ENCODE measurements at regions not wholly inside any gene's neighbourhood (a gene's known extent, or its start where the extent isn't known, plus 50 kb on each side); places are given as distances from the start of the nearest gene placed in this dataset.

GRCh38 chr16:5336941-5337340 lies 239.3 kb upstream of the EEF2KMT start:
- no peaks in the 10 kb centered on the region for H3K36me3 Mint-ChIP-seq (ENCODE audit: low read depth)
- H3K4me1 Mint-ChIP-seq = no peaks in the 10 kb centered on the region

GRCh38 chr16:5333991-5334390 lies 236.4 kb upstream of the EEF2KMT start:
- TF ChIP-seq CTCF (IDR thresholded peaks at IDR 0.05; ENCODE audit: unreplicated experiment in 3 of 3) = no peak
- Mint-ChIP-seq H3K27ac (no peak overlapping the region), H3K36me3 (ENCODE audit: low read depth) (no peaks in the 10 kb centered on the region), H3K4me3 (no peak overlapping the region), H3K27me3 (ENCODE audit: low read depth) (peaks cover 12% of the 10 kb centered on the region), H3K4me1 (no peaks in the 10 kb centered on the region), H3K9me3 (peaks cover 10% of the 10 kb centered on the region)

More at GRCh38 chr16:5336941-5337340, 239.3 kb upstream of the EEF2KMT start:
- peaks cover 15% of the 10 kb centered on the region for H3K27me3 Mint-ChIP-seq (ENCODE audit: low read depth)
- H3K9me3 Mint-ChIP-seq = peaks cover 2% of the 10 kb centered on the region
- TF ChIP-seq CTCF (IDR thresholded peaks at IDR 0.05; ENCODE audit: unreplicated experiment in 3 of 3) = no peak
- H3K4me3 Mint-ChIP-seq = no peak overlapping the region
- H3K27ac Mint-ChIP-seq = no peak overlapping the region

GRCh38 chr16:5333126-5333525 lies 235.5 kb upstream of the EEF2KMT start:
- Mint-ChIP-seq H3K9me3 (peaks cover 10% of the 10 kb centered on the region), H3K36me3 (ENCODE audit: low read depth) (no peaks in the 10 kb centered on the region), H3K4me1 (no peaks in the 10 kb centered on the region), H3K4me3 (no peak overlapping the region), H3K27ac (no peak overlapping the region), H3K27me3 (ENCODE audit: low read depth) (peaks cover 12% of the 10 kb centered on the region)
- TF ChIP-seq CTCF (IDR thresholded peaks at IDR 0.05; ENCODE audit: unreplicated experiment in 3 of 3) = no peak

- Mint-ChIP-seq H3K27me3 (ENCODE audit: low read depth) (peaks cover 10% of the 10 kb centered on the region), H3K4me3 (no peak overlapping the region), H3K36me3 (ENCODE audit: low read depth) (no peaks in the 10 kb centered on the region), H3K27ac (no peak overlapping the region), H3K4me1 (no peaks in the 10 kb centered on the region), H3K9me3 (peaks cover 12% of the 10 kb centered on the region)
- no peak for TF ChIP-seq CTCF (IDR thresholded peaks at IDR 0.05; ENCODE audit: unreplicated experiment in 3 of 3)
Measured at GRCh38 chr16:5330058-5330457, 232.5 kb upstream of the EEF2KMT start.

- H3K36me3 Mint-ChIP-seq (ENCODE audit: low read depth) = no peaks in the 10 kb centered on the region
- TF ChIP-seq CTCF (IDR thresholded peaks at IDR 0.05; ENCODE audit: unreplicated experiment in 3 of 3) = no peak
- H3K27me3 Mint-ChIP-seq (ENCODE audit: low read depth) = peaks cover 7% of the 10 kb centered on the region
- H3K4me3 Mint-ChIP-seq = no peak overlapping the region
- no peaks in the 10 kb centered on the region for H3K4me1 Mint-ChIP-seq
- H3K27ac Mint-ChIP-seq = no peak overlapping the region
- peaks cover 10% of the 10 kb centered on the region for H3K9me3 Mint-ChIP-seq
Measured at GRCh38 chr16:5328546-5328945, 231.0 kb upstream of the EEF2KMT start.

GRCh38 chr16:5326395-5326794 lies 228.8 kb upstream of the EEF2KMT start:
- H3K27ac Mint-ChIP-seq = no peak overlapping the region
- H3K36me3 Mint-ChIP-seq (ENCODE audit: low read depth) = no peaks in the 10 kb centered on the region
- peaks cover 9% of the 10 kb centered on the region for H3K9me3 Mint-ChIP-seq
- H3K4me1 Mint-ChIP-seq = no peaks in the 10 kb centered on the region
- no peak for TF ChIP-seq CTCF (IDR thresholded peaks at IDR 0.05; ENCODE audit: unreplicated experiment in 3 of 3)
- no peak overlapping the region for H3K4me3 Mint-ChIP-seq
- peaks cover 11% of the 10 kb centered on the region for H3K27me3 Mint-ChIP-seq (ENCODE audit: low read depth)

All from nephron (organoid).